GM12878 (cell line): ENCODE measurements at regions not wholly inside any gene's neighbourhood (a gene's known extent, or its start where the extent isn't known, plus 50 kb on each side); places are given as distances from the start of the nearest gene placed in this dataset.

ENCODE experiments used
- ATAC-seq: fragments of 200-7000 bp; cut with Tn5 transposase; 3 replicates; pipeline ENCODE4 v1.9.1; 2020; ENCODE audit warnings: mild to moderate bottlenecking, moderate library complexity
- BruUV-seq: library from RNA; stranded (reverse); fragments of 400-500 nt; replicated peaks from 2 replicates; lab custom pipeline; 2021; lab: Mats Ljungman, UMichigan
- CTCF ChIA-PET: fragments of 300-600 bp; sonication (Branson Sonifier 250); formaldehyde crosslinking; extraction: SDS; loops from one replicate; lab custom pipeline; 2021; ENCODE audit warnings: inconsistent platforms; lab: Yijun Ruan, JAX
- POLR2A ChIA-PET: fragments of 350-600 bp; formaldehyde crosslinking; extraction: SDS; loops from one replicate; lab custom pipeline; 2021; ENCODE audit warnings: inconsistent platforms; lab: Charles Lee
- RAD21 ChIA-PET: fragments of 300-600 bp; sonication (Branson Sonifier 250); formaldehyde crosslinking; loops from one replicate; lab custom pipeline; 2023; ENCODE audit warnings: antibody characterized with exemption; ENCODE audit not compliant: unreplicated experiment; lab: Charles Lee
- SMC1A ChIA-PET: fragments of 300-600 bp; sonication (Branson Sonifier 250); formaldehyde crosslinking; loops from one replicate; lab custom pipeline; 2023; ENCODE audit not compliant: unreplicated experiment, uncharacterized antibody; lab: Charles Lee
- DNase-seq: peaks from one replicate; pipeline ENCODE4 v3.0.0-alpha.2; 2011; ENCODE audit warnings: low read depth, low spot score
- FAIRE-seq: peaks from 3 replicates; lab custom pipeline; 2011; peaks lifted over from hg19 to GRCh38; lab: Jason Lieb, UNC
- H2AFZ ChIP-seq: 2 replicates; pipeline ENCODE4 v1.6.0; 2011; ENCODE audit warnings: low read depth, low read length, control low read depth; ENCODE audit not compliant: control insufficient read depth
- H3K27ac ChIP-seq: 2 replicates; pipeline ENCODE4 v1.5.1; 2011; ENCODE audit warnings: control low read depth; ENCODE audit not compliant: control insufficient read depth, insufficient read depth
- H3K27me3 ChIP-seq, 2 experiments: replicated peaks in 1 of 2; 2 replicates each; pipeline versions ENCODE4 v1.6.0 to v1.6.1; 2011; ENCODE audit warnings: low read length in 1 of 2; ENCODE audit not compliant: control insufficient read depth in 2 of 2, insufficient read depth in 2 of 2
- H3K36me3 ChIP-seq, 2 experiments: 2 replicates each; pipeline ENCODE4 v1.5.1; 2011; ENCODE audit warnings: low read length in 1 of 2; ENCODE audit not compliant: control insufficient read depth in 2 of 2, insufficient read depth in 2 of 2
- H3K4me1 ChIP-seq: 2 replicates; pipeline ENCODE4 v1.6.1; 2011; ENCODE audit warnings: mild to moderate bottlenecking, low read length, moderate library complexity, mixed read lengths; ENCODE audit not compliant: control insufficient read depth, insufficient read depth
- H3K4me2 ChIP-seq: 2 replicates; pipeline ENCODE4 v1.6.0; 2011; ENCODE audit warnings: control low read depth; ENCODE audit not compliant: control insufficient read depth, insufficient read depth
- H3K4me3 ChIP-seq: fragments of 200-600 bp; sonication (generic); 2 replicates; pipeline ENCODE4 v1.5.1; 2016
- H3K79me2 ChIP-seq: 2 replicates; pipeline ENCODE4 v1.6.0; 2011; ENCODE audit warnings: low read length; ENCODE audit not compliant: control insufficient read depth, insufficient read depth
- H3K9ac ChIP-seq: 2 replicates; pipeline ENCODE4 v1.8.0; 2011; ENCODE audit warnings: low read length, control low read depth, mixed read lengths; ENCODE audit not compliant: control insufficient read depth, insufficient read depth
- H3K9me3 ChIP-seq: replicated peaks from 3 replicates; pipeline ENCODE4 v1.5.1; 2011; ENCODE audit warnings: mild to moderate bottlenecking, low read length; ENCODE audit not compliant: control insufficient read depth, insufficient read depth
- H4K20me1 ChIP-seq: 2 replicates; pipeline ENCODE4 v1.6.0; 2011; ENCODE audit not compliant: control insufficient read depth, insufficient read depth
- BACH1 ChIP-seq: fragments of 450-650 bp; IDR thresholded peaks from 2 replicates; pipeline ENCODE4 v1.6.1; 2017; ENCODE audit warnings: mild to moderate bottlenecking, borderline replicate concordance
- CEBPB ChIP-seq, 2 experiments: fragments of 150-350 bp in 1 of 2; IDR thresholded peaks; 2 replicates each; pipeline ENCODE4 v1.6.1; 2012 to 2014; ENCODE audit warnings: low read depth in 2 of 2, low read length in 2 of 2, borderline replicate concordance in 1 of 2, inconsistent platforms in 1 of 2
- CHD1 ChIP-seq: IDR thresholded peaks from 2 replicates; pipeline ENCODE4 v1.6.1; 2012; ENCODE audit warnings: low read depth, low read length, improper control_type of control experiment
- KDM1A ChIP-seq: fragments of 200-600 bp; sonication (generic); IDR thresholded peaks from 2 replicates; pipeline ENCODE4 v1.6.1; 2016; ENCODE audit warnings: borderline replicate concordance
- MYB ChIP-seq: fragments of 150-350 bp; IDR thresholded peaks from 2 replicates; pipeline ENCODE4 v1.6.1; 2014; ENCODE audit warnings: mild to moderate bottlenecking, low read depth, low read length, borderline replicate concordance
- MYC ChIP-seq: IDR thresholded peaks from 2 replicates; pipeline ENCODE4 v1.6.1; 2011; ENCODE audit warnings: mild to moderate bottlenecking, low read length, moderate library complexity, inconsistent platforms; ENCODE audit not compliant: insufficient read depth, insufficient replicate concordance, insufficient read length, severe bottlenecking
- NFXL1 ChIP-seq: fragments of 450-650 bp; IDR thresholded peaks from 2 replicates; pipeline ENCODE4 v1.6.1; 2017; ENCODE audit warnings: antibody characterized with exemption, mild to moderate bottlenecking, borderline replicate concordance
- NFYB ChIP-seq: IDR thresholded peaks from 2 replicates; pipeline ENCODE4 v1.6.1; 2011; ENCODE audit warnings: low read depth, mild to moderate bottlenecking, low read length, improper control_type of control experiment, moderate library complexity; ENCODE audit not compliant: insufficient read depth
- RFX5 ChIP-seq: IDR thresholded peaks from 2 replicates; pipeline ENCODE4 v1.6.1; 2011; ENCODE audit warnings: low read depth, low read length, improper control_type of control experiment
- SPI1 ChIP-seq: IDR thresholded peaks from 2 replicates; pipeline ENCODE4 v1.6.1; 2011; ENCODE audit warnings: low read depth, mild to moderate bottlenecking, low read length, moderate library complexity, borderline replicate concordance; ENCODE audit not compliant: insufficient read depth
- TAF1 ChIP-seq: IDR thresholded peaks from 2 replicates; pipeline ENCODE4 v1.6.1; 2011; ENCODE audit warnings: mild to moderate bottlenecking, low read depth, low read length, borderline replicate concordance
- WRNIP1 ChIP-seq: IDR thresholded peaks from 2 replicates; pipeline ENCODE4 v1.6.1; 2011; ENCODE audit warnings: low read depth, low read length, improper control_type of control experiment, borderline replicate concordance
- ZBED1 ChIP-seq: IDR thresholded peaks from 2 replicates; pipeline ENCODE4 v1.6.1; 2016; ENCODE audit warnings: borderline replicate concordance
- WGBS: methylation state at CpG from one replicate; pipeline ENCODE4 v1.1.6; 2016; ENCODE audit warnings: low lambda C conversion rate; ENCODE audit not compliant: insufficient replicate concordance, insufficient coverage; ENCODE audit errors: missing lambda C conversion rate; 5-methylcytosine and 5-hydroxymethylcytosine counted together
- in situ Hi-C: fragments of 300-500 bp; cut with MboI; formaldehyde crosslinking; loops from 9 replicates; pipeline ENCODE4 v1.14.3; 2018; ENCODE audit warnings: mixed read lengths
- intact Hi-C: fragments of 100-400 bp; cut with micrococcal nuclease; formaldehyde crosslinking; loops from one replicate; pipeline ENCODE4 v1.14.2; 2022; ENCODE audit not compliant: unreplicated experiment
- TF ChIP-seq, protein P1 (sequence below): fragments of 450-650 bp; IDR thresholded peaks from 2 replicates; pipeline ENCODE4 v1.6.1; 2017; ENCODE audit warnings: mild to moderate bottlenecking, moderate library complexity
- TF ChIP-seq, protein P2 (sequence below): fragments of 450-650 bp; IDR thresholded peaks from 2 replicates; pipeline ENCODE4 v1.6.1; 2018; ENCODE audit warnings: borderline replicate concordance, mild to moderate bottlenecking; ENCODE audit not compliant: partially characterized antibody
- TF ChIP-seq, protein P3 (sequence below): fragments of 450-650 bp; IDR thresholded peaks from 2 replicates; pipeline ENCODE4 v1.6.1; 2016; ENCODE audit warnings: mild to moderate bottlenecking

DNA sequence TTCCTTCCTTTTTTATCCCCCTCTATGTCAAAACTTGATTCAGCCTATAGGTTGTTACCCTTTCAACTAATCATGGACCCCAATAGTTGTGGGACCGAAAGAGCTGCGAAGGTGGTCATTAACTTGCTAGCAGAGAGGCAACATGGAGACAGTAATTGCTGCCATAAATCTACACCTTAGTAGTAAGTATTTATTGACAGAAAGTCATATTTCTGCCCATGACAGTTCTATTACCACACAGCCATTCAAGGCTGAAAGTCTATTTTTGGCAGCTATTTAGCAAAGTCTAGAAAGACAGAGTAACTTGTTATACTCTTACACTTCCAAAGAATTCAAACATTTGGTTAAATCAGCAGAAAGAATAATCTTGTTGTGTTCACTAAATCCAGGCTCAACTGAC, 236.2 kb downstream of the PRELID2 start:
- no peak overlapping the region for H3K4me3 ChIP-seq
- no peak overlapping the region for H3K9ac ChIP-seq
- H2AFZ ChIP-seq = no peak overlapping the region
- no peak overlapping the region for H3K4me2 ChIP-seq
- 45% methylated on average over 2 of the region's 2 CpGs for WGBS
- intact Hi-C loops = no loop called here
- no peaks in the 10 kb centered on the region for H3K4me1 ChIP-seq
- ChIA-PET SMC1A (no interaction called here), POLR2A (no interaction called here), RAD21 (no interaction called here), CTCF (no interaction called here)
- in situ Hi-C loops = no loop called here
- DNase-seq (no peak), FAIRE-seq (no peak), ATAC-seq (no peak)
- no TSS peak for BruUV-seq
- TF ChIP-seq MYC (no peak), NFYB (no peak), RFX5 (no peak), SPI1 (no peak), CHD1 (no peak), ZBED1 (no peak), KDM1A (no peak), CEBPB (IDR thresholded peaks at IDR 0.05; ENCODE audit: borderline replicate concordance in 1 of 2, low read depth in 2 of 2, low read length in 2 of 2) (no peak), MYB (no peak), BACH1 (no peak), WRNIP1 (no peak), NFXL1 (no peak), TAF1 (no peak)
- TF ChIP-seq, protein P1, sequence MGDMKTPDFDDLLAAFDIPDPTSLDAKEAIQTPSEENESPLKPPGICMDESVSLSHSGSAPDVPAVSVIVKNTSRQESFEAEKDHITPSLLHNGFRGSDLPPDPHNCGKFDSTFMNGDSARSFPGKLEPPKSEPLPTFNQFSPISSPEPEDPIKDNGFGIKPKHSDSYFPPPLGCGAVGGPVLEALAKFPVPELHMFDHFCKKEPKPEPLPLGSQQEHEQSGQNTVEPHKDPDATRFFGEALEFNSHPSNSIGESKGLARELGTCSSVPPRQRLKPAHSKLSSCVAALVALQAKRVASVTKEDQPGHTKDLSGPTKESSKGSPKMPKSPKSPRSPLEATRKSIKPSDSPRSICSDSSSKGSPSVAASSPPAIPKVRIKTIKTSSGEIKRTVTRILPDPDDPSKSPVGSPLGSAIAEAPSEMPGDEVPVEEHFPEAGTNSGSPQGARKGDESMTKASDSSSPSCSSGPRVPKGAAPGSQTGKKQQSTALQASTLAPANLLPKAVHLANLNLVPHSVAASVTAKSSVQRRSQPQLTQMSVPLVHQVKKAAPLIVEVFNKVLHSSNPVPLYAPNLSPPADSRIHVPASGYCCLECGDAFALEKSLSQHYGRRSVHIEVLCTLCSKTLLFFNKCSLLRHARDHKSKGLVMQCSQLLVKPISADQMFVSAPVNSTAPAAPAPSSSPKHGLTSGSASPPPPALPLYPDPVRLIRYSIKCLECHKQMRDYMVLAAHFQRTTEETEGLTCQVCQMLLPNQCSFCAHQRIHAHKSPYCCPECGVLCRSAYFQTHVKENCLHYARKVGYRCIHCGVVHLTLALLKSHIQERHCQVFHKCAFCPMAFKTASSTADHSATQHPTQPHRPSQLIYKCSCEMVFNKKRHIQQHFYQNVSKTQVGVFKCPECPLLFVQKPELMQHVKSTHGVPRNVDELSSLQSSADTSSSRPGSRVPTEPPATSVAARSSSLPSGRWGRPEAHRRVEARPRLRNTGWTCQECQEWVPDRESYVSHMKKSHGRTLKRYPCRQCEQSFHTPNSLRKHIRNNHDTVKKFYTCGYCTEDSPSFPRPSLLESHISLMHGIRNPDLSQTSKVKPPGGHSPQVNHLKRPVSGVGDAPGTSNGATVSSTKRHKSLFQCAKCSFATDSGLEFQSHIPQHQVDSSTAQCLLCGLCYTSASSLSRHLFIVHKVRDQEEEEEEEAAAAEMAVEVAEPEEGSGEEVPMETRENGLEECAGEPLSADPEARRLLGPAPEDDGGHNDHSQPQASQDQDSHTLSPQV = no peak
- TF ChIP-seq, protein P2, sequence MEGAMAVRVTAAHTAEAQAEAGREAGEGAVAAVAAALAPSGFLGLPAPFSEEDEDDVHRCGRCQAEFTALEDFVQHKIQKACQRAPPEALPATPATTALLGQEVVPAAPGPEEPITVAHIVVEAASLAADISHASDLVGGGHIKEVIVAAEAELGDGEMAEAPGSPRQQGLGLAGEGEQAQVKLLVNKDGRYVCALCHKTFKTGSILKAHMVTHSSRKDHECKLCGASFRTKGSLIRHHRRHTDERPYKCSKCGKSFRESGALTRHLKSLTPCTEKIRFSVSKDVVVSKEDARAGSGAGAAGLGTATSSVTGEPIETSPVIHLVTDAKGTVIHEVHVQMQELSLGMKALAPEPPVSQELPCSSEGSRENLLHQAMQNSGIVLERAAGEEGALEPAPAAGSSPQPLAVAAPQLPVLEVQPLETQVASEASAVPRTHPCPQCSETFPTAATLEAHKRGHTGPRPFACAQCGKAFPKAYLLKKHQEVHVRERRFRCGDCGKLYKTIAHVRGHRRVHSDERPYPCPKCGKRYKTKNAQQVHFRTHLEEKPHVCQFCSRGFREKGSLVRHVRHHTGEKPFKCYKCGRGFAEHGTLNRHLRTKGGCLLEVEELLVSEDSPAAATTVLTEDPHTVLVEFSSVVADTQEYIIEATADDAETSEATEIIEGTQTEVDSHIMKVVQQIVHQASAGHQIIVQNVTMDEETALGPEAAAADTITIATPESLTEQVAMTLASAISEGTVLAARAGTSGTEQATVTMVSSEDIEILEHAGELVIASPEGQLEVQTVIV = no peak
- TF ChIP-seq, protein P3, sequence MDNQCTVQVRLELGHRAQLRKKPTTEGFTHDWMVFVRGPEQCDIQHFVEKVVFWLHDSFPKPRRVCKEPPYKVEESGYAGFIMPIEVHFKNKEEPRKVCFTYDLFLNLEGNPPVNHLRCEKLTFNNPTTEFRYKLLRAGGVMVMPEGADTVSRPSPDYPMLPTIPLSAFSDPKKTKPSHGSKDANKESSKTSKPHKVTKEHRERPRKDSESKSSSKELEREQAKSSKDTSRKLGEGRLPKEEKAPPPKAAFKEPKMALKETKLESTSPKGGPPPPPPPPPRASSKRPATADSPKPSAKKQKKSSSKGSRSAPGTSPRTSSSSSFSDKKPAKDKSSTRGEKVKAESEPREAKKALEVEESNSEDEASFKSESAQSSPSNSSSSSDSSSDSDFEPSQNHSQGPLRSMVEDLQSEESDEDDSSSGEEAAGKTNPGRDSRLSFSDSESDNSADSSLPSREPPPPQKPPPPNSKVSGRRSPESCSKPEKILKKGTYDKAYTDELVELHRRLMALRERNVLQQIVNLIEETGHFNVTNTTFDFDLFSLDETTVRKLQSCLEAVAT = no peak
- H3K9me3 ChIP-seq = no peaks in the 10 kb centered on the region
- H3K27me3 ChIP-seq = no peaks in the 10 kb centered on the region
- H3K79me2 ChIP-seq = no peaks in the 10 kb centered on the region
- H3K36me3 ChIP-seq = no peaks in the 10 kb centered on the region
- no peak overlapping the region for H3K27ac ChIP-seq
- H4K20me1 ChIP-seq = no peaks in the 10 kb centered on the region
